Hepatocyte (in vitro differentiated cells): ENCODE measurements at regions not wholly inside any gene's neighbourhood (a gene's known extent, or its start where the extent isn't known, plus 50 kb on each side); places are given as distances from the start of the nearest gene placed in this dataset.

Experiments used
- DNase-seq: peaks from one replicate; pipeline ENCODE4 v3.0.0-alpha.2; 2016; ENCODE audit warnings: low spot score
- H2AFZ ChIP-seq: fragments of 200-600 bp; sonication (generic); 2 replicates; pipeline ENCODE4 v1.6.0; 2016; ENCODE audit warnings: antibody characterized with exemption, mild to moderate bottlenecking
- H3K27ac ChIP-seq: fragments of 200-600 bp; sonication (generic); 2 replicates; pipeline ENCODE4 v1.5.1; 2016; ENCODE audit warnings: mild to moderate bottlenecking
- H3K27me3 ChIP-seq: fragments of 200-600 bp; sonication (generic); 2 replicates; pipeline ENCODE4 v1.6.1; 2016
- H3K36me3 ChIP-seq: fragments of 200-600 bp; sonication (generic); replicated peaks from 2 replicates; pipeline ENCODE4 v1.5.1; 2016; ENCODE audit warnings: low read depth; ENCODE audit not compliant: insufficient read depth
- H3K4me1 ChIP-seq: fragments of 200-600 bp; sonication (generic); 2 replicates; pipeline ENCODE4 v1.5.1; 2016; ENCODE audit warnings: mild to moderate bottlenecking, moderate library complexity; ENCODE audit not compliant: insufficient read depth
- H3K4me2 ChIP-seq: fragments of 200-600 bp; sonication (generic); 2 replicates; pipeline ENCODE4 v1.6.0; 2016
- H3K4me3 ChIP-seq: fragments of 200-600 bp; sonication (generic); 2 replicates; pipeline ENCODE4 v1.5.1; 2016; ENCODE audit warnings: mild to moderate bottlenecking
- H3K79me2 ChIP-seq: fragments of 200-600 bp; sonication (generic); 2 replicates; pipeline ENCODE4 v1.6.0; 2017; ENCODE audit warnings: mild to moderate bottlenecking
- H3K9me2 ChIP-seq: fragments of 200-600 bp; sonication (generic); replicated peaks from 2 replicates; pipeline ENCODE4 v1.6.0; 2017; ENCODE audit warnings: mild to moderate bottlenecking; ENCODE audit not compliant: insufficient read depth
- H3K9me3 ChIP-seq: fragments of 200-600 bp; sonication (generic); 2 replicates; pipeline ENCODE4 v1.5.1; 2016; ENCODE audit warnings: low read depth, mild to moderate bottlenecking
- H4K20me1 ChIP-seq: fragments of 200-600 bp; sonication (generic); 2 replicates; pipeline ENCODE4 v1.6.0; 2016; ENCODE audit warnings: mild to moderate bottlenecking; ENCODE audit not compliant: insufficient read depth, poor library complexity, severe bottlenecking
- CTCF ChIP-seq: fragments of 200-600 bp; sonication (generic); IDR thresholded peaks from 2 replicates; pipeline ENCODE4 v1.5.1; 2016; ENCODE audit warnings: antibody characterized with exemption, mild to moderate bottlenecking; ENCODE audit not compliant: poor library complexity
- EZH2 ChIP-seq: fragments of 200-600 bp; sonication (generic); IDR thresholded peaks from 2 replicates; pipeline ENCODE4 v1.6.1; 2016; ENCODE audit warnings: antibody characterized with exemption, mild to moderate bottlenecking, borderline replicate concordance
- EZH2phosphoT487 ChIP-seq: fragments of 200-600 bp; sonication (generic); IDR thresholded peaks from one replicate; pipeline ENCODE4 v1.6.1; 2018; ENCODE audit warnings: antibody characterized with exemption, mild to moderate bottlenecking, low read depth, moderate library complexity; ENCODE audit not compliant: unreplicated experiment, severe bottlenecking

DNA sequence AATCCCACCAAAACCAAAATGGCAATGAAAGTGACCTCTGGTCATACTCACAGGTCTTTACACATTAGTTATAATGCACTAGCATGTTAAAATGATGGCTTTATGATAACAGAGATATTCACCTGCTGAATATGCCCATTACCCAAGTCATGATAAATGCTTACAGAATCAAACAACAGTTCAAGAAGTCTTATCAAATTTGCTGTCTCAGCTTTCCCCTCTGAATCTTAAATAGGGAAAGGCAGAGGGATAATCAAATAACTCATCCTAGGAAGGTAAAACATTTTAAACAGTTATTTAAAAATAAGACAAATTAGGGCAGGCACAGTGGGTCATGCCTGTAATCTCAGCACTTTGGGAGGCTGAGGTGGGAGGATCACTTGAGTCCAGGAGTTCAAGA lies 52.8 kb upstream of the CRBN start:
- Histone ChIP-seq H3K9me2 (no peaks in the 10 kb centered on the region), H3K4me3 (no peak overlapping the region), H2AFZ (no peak overlapping the region), H3K36me3 (no peaks in the 10 kb centered on the region), H3K27me3 (no peaks in the 10 kb centered on the region), H3K79me2 (no peaks in the 10 kb centered on the region), H3K4me1 (no peaks in the 10 kb centered on the region), H3K27ac (no peak overlapping the region), H4K20me1 (no peaks in the 10 kb centered on the region), H3K9me3 (no peaks in the 10 kb centered on the region), H3K4me2 (no peak overlapping the region)
- TF ChIP-seq EZH2phosphoT487 = no peak
- no peak for TF ChIP-seq EZH2
- TF ChIP-seq CTCF = no peak
- no peak for DNase-seq
